GM18526 (cell line): ENCODE measurements at regions not wholly inside any gene's neighbourhood (a gene's known extent, or its start where the extent isn't known, plus 50 kb on each side); places are given as distances from the start of the nearest gene placed in this dataset.

ENCODE experiments used
- POLR2A ChIP-seq: IDR thresholded peaks from 3 replicates; pipeline ENCODE4 v1.6.1; 2011; ENCODE audit not compliant: insufficient read length; ENCODE audit errors: extremely low read depth

- TF ChIP-seq POLR2A, result no peak
Measured at GRCh38 chr11:110776081-110776480, 63.8 kb upstream of the ARHGAP20 start.

DNA sequence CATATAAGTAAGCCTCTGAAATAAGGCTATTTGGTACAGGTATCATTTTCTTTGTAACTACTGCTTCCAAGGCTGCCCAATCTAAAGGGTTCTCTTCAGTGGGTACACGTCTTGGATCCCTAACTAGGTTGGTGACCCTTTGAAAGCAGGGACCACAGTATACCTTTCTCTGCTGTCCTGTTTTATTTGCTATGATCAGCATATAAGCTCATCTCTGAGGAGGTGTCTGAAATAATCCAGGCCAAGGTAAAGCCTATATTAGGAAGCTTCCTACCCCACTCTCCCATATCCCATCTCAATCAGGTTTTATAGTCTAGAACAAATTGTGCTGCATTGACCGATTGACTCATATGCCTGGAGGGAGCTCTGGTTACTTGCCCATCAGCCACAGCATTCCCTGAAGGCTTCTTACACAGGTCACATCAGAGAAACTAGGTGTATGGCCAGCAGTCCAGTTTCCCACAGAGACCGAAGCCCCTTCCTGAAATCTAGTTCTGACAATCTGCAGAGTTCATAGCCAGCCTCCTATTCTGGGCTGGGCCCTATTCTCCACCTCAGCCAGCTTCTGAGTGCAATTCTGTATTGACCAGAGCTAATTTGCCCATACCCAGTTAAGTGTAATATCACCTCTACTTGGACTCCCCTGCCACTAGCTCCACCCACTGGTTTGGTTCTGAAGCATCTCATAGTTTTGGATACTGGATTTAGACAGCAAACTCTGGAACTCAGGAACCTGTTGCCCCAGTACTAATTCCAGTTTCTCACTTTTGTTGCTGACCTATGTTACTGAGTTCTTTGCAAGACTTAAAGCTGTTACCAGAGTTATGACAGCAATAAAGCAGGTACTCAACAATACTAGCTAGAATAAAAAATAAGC is 62.1 kb upstream of the ARHGAP20 start:
- no peak for TF ChIP-seq POLR2A

DNA sequence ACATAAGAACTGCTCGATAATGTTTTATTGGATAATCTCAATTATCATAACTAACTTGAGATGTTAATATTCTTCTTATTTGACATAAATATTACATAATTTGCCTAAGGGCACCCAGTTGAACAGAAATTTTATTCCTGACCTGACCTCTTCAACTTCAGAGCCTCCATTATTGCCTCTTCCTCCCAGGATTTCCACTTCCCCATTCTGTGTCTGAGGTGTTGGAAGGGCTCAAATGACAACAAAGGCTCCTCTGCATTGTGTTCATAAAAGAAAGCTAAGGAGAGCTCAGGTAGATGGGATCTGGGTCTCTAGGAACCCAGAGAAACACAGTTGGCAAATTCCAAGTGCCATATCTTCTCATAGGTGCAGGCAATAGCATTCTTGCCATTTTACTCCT is 61.2 kb upstream of the ARHGAP20 start:
- TF ChIP-seq POLR2A, result no peak

GRCh38 chr11:110772863-110773262 is 60.6 kb upstream of the ARHGAP20 start:
- no peak for TF ChIP-seq POLR2A

DNA sequence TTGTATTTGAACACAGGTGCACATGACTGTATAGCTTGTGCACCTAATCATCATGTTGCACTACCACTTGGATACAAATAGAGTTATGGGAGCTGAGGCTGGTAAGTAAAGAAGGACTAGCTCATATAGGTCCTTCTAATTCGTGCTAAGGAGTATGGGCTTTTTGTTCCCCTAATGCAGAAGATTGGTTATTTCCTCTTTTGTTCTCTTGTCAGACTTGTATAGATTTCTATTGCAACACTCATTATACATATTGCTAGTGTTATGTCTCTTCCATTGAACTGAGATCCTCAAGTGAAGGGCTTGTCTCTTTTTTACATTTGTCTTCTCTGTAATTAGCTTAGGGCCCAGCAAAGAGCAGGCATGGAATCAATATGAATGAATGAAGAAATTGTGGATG is 54.1 kb upstream of the ARHGAP20 start:
- no peak for TF ChIP-seq POLR2A

GRCh38 chr11:110764485-110764884 is 52.2 kb upstream of the ARHGAP20 start:
- TF ChIP-seq POLR2A, result no peak

- TF ChIP-seq POLR2A, result no peak
Measured at GRCh38 chr11:110763249-110764011, 51.2 kb upstream of the ARHGAP20 start.

DNA sequence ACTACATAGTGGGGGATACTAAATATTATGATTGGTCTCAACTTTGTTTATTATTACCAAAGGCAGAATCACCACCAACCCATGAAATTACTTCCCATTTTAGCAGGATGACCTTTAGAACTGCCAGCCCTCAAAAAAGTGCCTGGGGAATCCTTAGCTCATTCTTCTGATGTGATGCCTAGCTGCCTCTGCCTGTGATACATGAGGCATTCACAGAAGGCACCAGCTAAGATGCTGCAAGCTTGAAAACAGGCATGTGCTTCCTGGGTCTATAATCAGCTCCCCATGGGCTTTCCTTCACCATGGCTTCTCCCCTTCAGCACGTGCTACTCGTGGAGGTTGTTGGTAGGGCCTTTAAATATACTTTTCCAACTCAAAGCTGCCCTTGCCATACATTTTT is 50.4 kb upstream of the ARHGAP20 start:
- TF ChIP-seq POLR2A, result no peak
